ENCODE measurements at regions not wholly inside any gene's neighbourhood (a gene's known extent, or its start where the extent isn't known, plus 50 kb on each side); places are given as distances from the start of the nearest gene placed in this dataset.

DNA sequence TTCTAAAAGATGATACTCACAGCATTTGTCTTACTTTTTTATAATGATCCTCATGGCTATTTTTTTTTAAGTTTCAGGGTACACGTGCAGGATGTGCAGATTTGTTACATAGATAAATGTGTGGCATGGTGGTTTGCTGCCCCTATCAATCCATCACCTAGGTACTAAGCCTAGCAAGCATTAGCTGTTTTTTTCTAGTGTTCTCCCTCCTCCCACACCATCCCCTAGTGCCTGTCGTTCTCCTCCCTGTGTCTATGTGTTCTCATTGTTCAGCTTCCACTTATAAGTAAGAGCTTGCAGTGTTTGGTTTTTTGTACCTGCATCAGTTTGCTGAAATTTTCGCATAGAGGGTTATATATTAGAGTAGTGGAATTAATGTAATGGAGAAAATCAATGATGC is 189.1 kb upstream of the CDH12 start:
- TF ChIP-seq, protein P1, sequence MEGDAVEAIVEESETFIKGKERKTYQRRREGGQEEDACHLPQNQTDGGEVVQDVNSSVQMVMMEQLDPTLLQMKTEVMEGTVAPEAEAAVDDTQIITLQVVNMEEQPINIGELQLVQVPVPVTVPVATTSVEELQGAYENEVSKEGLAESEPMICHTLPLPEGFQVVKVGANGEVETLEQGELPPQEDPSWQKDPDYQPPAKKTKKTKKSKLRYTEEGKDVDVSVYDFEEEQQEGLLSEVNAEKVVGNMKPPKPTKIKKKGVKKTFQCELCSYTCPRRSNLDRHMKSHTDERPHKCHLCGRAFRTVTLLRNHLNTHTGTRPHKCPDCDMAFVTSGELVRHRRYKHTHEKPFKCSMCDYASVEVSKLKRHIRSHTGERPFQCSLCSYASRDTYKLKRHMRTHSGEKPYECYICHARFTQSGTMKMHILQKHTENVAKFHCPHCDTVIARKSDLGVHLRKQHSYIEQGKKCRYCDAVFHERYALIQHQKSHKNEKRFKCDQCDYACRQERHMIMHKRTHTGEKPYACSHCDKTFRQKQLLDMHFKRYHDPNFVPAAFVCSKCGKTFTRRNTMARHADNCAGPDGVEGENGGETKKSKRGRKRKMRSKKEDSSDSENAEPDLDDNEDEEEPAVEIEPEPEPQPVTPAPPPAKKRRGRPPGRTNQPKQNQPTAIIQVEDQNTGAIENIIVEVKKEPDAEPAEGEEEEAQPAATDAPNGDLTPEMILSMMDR (IDR thresholded peaks at IDR 0.05): no peak
- no peak for TF ChIP-seq POLR2A (IDR thresholded peaks at IDR 0.05)
